ENCODE measurements at regions not wholly inside any gene's neighbourhood (a gene's known extent, or its start where the extent isn't known, plus 50 kb on each side); places are given as distances from the start of the nearest gene placed in this dataset.

DNA sequence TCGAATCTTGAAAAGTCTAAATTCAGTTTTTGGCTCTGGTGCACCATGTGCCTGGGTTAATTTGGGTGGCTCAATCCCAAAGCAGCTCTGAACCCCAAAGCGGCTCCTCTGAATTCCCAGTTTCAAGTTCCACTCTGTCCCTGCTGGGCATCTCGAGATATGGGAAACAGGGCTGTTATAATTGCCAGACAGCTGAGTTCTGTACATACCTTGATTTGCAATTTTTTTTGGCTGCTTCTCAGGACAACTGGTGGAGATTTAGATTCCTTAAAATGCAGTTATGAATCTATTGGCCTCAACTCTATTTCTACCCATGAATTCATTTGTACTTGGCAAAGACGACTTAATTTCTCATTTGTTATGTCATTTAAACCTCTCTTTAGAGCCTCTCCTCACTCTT, 808.5 kb downstream of the TLE4 start (continued):
- TF ChIP-seq ZNF75A (CRISPR knock-in tag; IDR thresholded peaks at IDR 0.05) (no peak), KLF10 (CRISPR knock-in tag; IDR thresholded peaks at IDR 0.05) (no peak), HDAC2 (IDR thresholded peaks at IDR 0.05) (no peak)
- TF ChIP-seq, protein P1, sequence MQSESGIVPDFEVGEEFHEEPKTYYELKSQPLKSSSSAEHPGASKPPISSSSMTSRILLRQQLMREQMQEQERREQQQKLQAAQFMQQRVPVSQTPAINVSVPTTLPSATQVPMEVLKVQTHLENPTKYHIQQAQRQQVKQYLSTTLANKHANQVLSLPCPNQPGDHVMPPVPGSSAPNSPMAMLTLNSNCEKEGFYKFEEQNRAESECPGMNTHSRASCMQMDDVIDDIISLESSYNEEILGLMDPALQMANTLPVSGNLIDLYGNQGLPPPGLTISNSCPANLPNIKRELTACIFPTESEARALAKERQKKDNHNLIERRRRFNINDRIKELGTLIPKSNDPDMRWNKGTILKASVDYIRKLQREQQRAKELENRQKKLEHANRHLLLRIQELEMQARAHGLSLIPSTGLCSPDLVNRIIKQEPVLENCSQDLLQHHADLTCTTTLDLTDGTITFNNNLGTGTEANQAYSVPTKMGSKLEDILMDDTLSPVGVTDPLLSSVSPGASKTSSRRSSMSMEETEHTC (IDR thresholded peaks at IDR 0.05): no peak
- TF ChIP-seq, protein P2, sequence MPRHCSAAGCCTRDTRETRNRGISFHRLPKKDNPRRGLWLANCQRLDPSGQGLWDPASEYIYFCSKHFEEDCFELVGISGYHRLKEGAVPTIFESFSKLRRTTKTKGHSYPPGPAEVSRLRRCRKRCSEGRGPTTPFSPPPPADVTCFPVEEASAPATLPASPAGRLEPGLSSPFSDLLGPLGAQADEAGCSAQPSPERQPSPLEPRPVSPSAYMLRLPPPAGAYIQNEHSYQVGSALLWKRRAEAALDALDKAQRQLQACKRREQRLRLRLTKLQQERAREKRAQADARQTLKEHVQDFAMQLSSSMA (CRISPR knock-in tag; IDR thresholded peaks at IDR 0.05): no peak

DNA sequence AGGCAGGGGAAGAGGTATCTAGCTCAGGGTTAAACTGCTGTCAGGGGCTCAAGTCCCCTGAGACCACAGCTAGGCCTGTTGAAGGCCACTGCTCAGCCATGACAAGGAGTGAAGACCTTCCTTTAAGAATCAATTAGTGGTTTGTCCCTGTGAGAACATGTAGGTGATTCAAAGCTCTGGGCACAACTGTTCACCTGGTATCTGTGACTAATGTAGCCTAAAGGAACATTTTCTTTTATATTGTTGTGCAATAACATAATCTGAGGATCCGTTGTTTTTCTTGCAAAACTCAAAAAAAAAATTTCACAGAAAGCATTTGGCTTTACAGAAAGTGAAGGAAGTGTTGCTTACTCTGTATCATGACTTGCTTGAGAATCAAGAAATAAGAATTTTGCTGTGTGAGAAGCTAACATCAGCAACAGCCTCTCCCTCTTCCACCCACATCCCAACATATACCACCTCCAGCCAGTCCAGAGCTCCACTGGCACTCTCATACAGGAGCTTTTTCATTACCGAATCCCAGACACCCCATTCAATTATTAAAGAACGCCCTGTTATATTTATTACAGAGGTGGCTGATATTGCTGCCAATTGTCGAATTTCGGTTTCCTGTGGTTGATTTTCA, 807.0 kb downstream of the TLE4 start:
- CTCF ChIA-PET (ENCODE audit: low intra/inter-chr PET ratio): no interaction called here
- H3K9me1 ChIP-seq (ENCODE audit: control insufficient read depth, insufficient read depth, low read length): no peaks in the 10 kb centered on the region
- no peak overlapping the region for H2AFZ ChIP-seq (ENCODE audit: low read depth, low read length)
- DNase-seq (ENCODE audit: extremely low read depth in 1 of 4, low spot score in 3 of 4): no peak
- H3K79me2 ChIP-seq (ENCODE audit: control insufficient read depth, insufficient read depth, low read length): no peaks in the 10 kb centered on the region
- H4K20me1 ChIP-seq (replicated peaks; ENCODE audit: control insufficient read depth, insufficient read depth, low read length): no peaks in the 10 kb centered on the region
- ATAC-seq: no peak
- no peak overlapping the region for H3K4me2 ChIP-seq (ENCODE audit: insufficient read depth, low read length)
- no peaks in the 10 kb centered on the region for H3K27me3 ChIP-seq (ENCODE audit: control insufficient read depth in 2 of 2, insufficient read depth in 2 of 2, low read length in 2 of 2)
- 5% methylated on average over 3 of the region's 5 CpGs for WGBS (ENCODE audit: insufficient coverage, low coverage, missing lambda C conversion rate)
- no peak overlapping the region for H3K9ac ChIP-seq (ENCODE audit: insufficient read depth in 1 of 2, low read depth in 2 of 2, low read length in 2 of 2)
- no peaks in the 10 kb centered on the region for H3K9me3 ChIP-seq (replicated peaks; ENCODE audit: control insufficient read depth, insufficient read depth, low read depth, low read length)
- H3K4me3 ChIP-seq: no peak overlapping the region
- FAIRE-seq: no peak
- H3K27ac ChIP-seq (ENCODE audit: extremely low read depth, low read depth, low read length): no peak overlapping the region
- no TSS peak for BruUV-seq (replicated peaks)
- intact Hi-C loops (cut with micrococcal nuclease): no loop called here
- H3K4me1 ChIP-seq (replicated peaks in 1 of 2; ENCODE audit: control insufficient read depth in 2 of 2, insufficient read depth in 2 of 2, low read length in 2 of 2): no peaks in the 10 kb centered on the region
- H3K36me3 ChIP-seq (ENCODE audit: control insufficient read depth, insufficient read depth, low read length): no peaks in the 10 kb centered on the region
- in situ Hi-C loops (cut with MboI): no loop called here
- POLR2A ChIA-PET: no interaction called here
- TF ChIP-seq PCBP2 (IDR thresholded peaks at IDR 0.05; ENCODE audit: low read depth, low read length, poor library complexity, severe bottlenecking) (no peak), FOXJ2 (tag; IDR thresholded peaks at IDR 0.05) (no peak)
- TF ChIP-seq, protein P3, sequence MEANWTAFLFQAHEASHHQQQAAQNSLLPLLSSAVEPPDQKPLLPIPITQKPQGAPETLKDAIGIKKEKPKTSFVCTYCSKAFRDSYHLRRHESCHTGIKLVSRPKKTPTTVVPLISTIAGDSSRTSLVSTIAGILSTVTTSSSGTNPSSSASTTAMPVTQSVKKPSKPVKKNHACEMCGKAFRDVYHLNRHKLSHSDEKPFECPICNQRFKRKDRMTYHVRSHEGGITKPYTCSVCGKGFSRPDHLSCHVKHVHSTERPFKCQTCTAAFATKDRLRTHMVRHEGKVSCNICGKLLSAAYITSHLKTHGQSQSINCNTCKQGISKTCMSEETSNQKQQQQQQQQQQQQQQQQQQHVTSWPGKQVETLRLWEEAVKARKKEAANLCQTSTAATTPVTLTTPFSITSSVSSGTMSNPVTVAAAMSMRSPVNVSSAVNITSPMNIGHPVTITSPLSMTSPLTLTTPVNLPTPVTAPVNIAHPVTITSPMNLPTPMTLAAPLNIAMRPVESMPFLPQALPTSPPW (CRISPR knock-in tag; IDR thresholded peaks at IDR 0.05): no peak
- TF ChIP-seq, protein P4, sequence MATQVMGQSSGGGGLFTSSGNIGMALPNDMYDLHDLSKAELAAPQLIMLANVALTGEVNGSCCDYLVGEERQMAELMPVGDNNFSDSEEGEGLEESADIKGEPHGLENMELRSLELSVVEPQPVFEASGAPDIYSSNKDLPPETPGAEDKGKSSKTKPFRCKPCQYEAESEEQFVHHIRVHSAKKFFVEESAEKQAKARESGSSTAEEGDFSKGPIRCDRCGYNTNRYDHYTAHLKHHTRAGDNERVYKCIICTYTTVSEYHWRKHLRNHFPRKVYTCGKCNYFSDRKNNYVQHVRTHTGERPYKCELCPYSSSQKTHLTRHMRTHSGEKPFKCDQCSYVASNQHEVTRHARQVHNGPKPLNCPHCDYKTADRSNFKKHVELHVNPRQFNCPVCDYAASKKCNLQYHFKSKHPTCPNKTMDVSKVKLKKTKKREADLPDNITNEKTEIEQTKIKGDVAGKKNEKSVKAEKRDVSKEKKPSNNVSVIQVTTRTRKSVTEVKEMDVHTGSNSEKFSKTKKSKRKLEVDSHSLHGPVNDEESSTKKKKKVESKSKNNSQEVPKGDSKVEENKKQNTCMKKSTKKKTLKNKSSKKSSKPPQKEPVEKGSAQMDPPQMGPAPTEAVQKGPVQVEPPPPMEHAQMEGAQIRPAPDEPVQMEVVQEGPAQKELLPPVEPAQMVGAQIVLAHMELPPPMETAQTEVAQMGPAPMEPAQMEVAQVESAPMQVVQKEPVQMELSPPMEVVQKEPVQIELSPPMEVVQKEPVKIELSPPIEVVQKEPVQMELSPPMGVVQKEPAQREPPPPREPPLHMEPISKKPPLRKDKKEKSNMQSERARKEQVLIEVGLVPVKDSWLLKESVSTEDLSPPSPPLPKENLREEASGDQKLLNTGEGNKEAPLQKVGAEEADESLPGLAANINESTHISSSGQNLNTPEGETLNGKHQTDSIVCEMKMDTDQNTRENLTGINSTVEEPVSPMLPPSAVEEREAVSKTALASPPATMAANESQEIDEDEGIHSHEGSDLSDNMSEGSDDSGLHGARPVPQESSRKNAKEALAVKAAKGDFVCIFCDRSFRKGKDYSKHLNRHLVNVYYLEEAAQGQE (IDR thresholded peaks at IDR 0.05; ENCODE audit: borderline replicate concordance): no peak
- TF ChIP-seq, protein P4 (CRISPR knock-in tag; IDR thresholded peaks at IDR 0.05; ENCODE audit: low read depth): no peak
